ENCODE measurements at regions not wholly inside any gene's neighbourhood (a gene's known extent, or its start where the extent isn't known, plus 50 kb on each side); places are given as distances from the start of the nearest gene placed in this dataset.

- no peaks in the 10 kb centered on the region for H3K9me3 ChIP-seq (ENCODE audit: low read length)
- no peaks in the 10 kb centered on the region for H3K36me3 ChIP-seq (ENCODE audit: insufficient read depth, low read length)
- no peak for TF ChIP-seq EZH2 (IDR thresholded peaks at IDR 0.05; ENCODE audit: borderline replicate concordance, low read length)
- TF ChIP-seq, protein P1, sequence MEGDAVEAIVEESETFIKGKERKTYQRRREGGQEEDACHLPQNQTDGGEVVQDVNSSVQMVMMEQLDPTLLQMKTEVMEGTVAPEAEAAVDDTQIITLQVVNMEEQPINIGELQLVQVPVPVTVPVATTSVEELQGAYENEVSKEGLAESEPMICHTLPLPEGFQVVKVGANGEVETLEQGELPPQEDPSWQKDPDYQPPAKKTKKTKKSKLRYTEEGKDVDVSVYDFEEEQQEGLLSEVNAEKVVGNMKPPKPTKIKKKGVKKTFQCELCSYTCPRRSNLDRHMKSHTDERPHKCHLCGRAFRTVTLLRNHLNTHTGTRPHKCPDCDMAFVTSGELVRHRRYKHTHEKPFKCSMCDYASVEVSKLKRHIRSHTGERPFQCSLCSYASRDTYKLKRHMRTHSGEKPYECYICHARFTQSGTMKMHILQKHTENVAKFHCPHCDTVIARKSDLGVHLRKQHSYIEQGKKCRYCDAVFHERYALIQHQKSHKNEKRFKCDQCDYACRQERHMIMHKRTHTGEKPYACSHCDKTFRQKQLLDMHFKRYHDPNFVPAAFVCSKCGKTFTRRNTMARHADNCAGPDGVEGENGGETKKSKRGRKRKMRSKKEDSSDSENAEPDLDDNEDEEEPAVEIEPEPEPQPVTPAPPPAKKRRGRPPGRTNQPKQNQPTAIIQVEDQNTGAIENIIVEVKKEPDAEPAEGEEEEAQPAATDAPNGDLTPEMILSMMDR (IDR thresholded peaks at IDR 0.05; ENCODE audit: low read length) = no peak
- no peaks in the 10 kb centered on the region for H3K79me2 ChIP-seq (ENCODE audit: insufficient read depth, low read length)
- H3K4me2 ChIP-seq (ENCODE audit: low read length) = no peak overlapping the region
- no peaks in the 10 kb centered on the region for H3K4me1 ChIP-seq (ENCODE audit: insufficient read depth, low read length, severe bottlenecking)
- no peaks in the 10 kb centered on the region for H3K27me3 ChIP-seq (ENCODE audit: insufficient read depth, low read length)
- H3K9me2 ChIP-seq (ENCODE audit: low read depth, low read length) = no peaks in the 10 kb centered on the region
- no peak overlapping the region for H3K4me3 ChIP-seq (ENCODE audit: low read depth, low read length, poor library complexity, severe bottlenecking)
- H3K9ac ChIP-seq (ENCODE audit: low read length) = no peak overlapping the region
- no peak overlapping the region for H3K27ac ChIP-seq (ENCODE audit: low read depth, low read length, poor library complexity, severe bottlenecking)
- no peaks in the 10 kb centered on the region for H3F3A ChIP-seq (ENCODE audit: insufficient read depth, low read length)
- no peak overlapping the region for H2AFZ ChIP-seq (ENCODE audit: low read length)
- no peaks in the 10 kb centered on the region for H4K20me1 ChIP-seq (ENCODE audit: insufficient read depth, low read length)
Observed at GRCh38 chr7:28316489-28316888, 95.8 kb upstream of the CREB5 start.

GRCh38 chr7:28318101-28318762 is 94.1 kb upstream of the CREB5 start:
- no peaks in the 10 kb centered on the region for H3K36me3 ChIP-seq (ENCODE audit: insufficient read depth, low read length)
- H3K27me3 ChIP-seq (ENCODE audit: insufficient read depth, low read length) = 0 out of 2 replicates have a peak, but pooled peaks cover 6% of the 10 kb centered on the region
- no peak overlapping the region for H3K27ac ChIP-seq (ENCODE audit: low read depth, low read length, poor library complexity, severe bottlenecking)
- H3K4me1 ChIP-seq (ENCODE audit: insufficient read depth, low read length, severe bottlenecking) = no peaks in the 10 kb centered on the region
- H3F3A ChIP-seq (ENCODE audit: insufficient read depth, low read length) = no peaks in the 10 kb centered on the region
- no peaks in the 10 kb centered on the region for H3K79me2 ChIP-seq (ENCODE audit: insufficient read depth, low read length)
- H2AFZ ChIP-seq (ENCODE audit: low read length) = no peak overlapping the region
- H3K4me2 ChIP-seq (ENCODE audit: low read length) = no peak overlapping the region
- H3K9me3 ChIP-seq (ENCODE audit: low read length) = no peaks in the 10 kb centered on the region
- TF ChIP-seq, protein P1 (IDR thresholded peaks at IDR 0.05; ENCODE audit: low read length) = no peak
- TF ChIP-seq EZH2 (IDR thresholded peaks at IDR 0.05; ENCODE audit: borderline replicate concordance, low read length) = no peak
- H4K20me1 ChIP-seq (ENCODE audit: insufficient read depth, low read length) = no peaks in the 10 kb centered on the region
- no peak overlapping the region for H3K9ac ChIP-seq (ENCODE audit: low read length)
- H3K9me2 ChIP-seq (ENCODE audit: low read depth, low read length) = no peaks in the 10 kb centered on the region
- no peak overlapping the region for H3K4me3 ChIP-seq (ENCODE audit: low read depth, low read length, poor library complexity, severe bottlenecking)

GRCh38 chr7:28323833-28324232 is 88.5 kb upstream of the CREB5 start:
- Histone ChIP-seq H3K9me3 (ENCODE audit: low read length) (no peaks in the 10 kb centered on the region), H2AFZ (ENCODE audit: low read length) (no peak overlapping the region), H3K4me2 (ENCODE audit: low read length) (no peak overlapping the region), H3K27ac (ENCODE audit: low read depth, low read length, poor library complexity, severe bottlenecking) (no peak overlapping the region), H4K20me1 (ENCODE audit: insufficient read depth, low read length) (no peaks in the 10 kb centered on the region), H3K27me3 (ENCODE audit: insufficient read depth, low read length) (0 out of 2 replicates have a peak, but pooled peaks cover 6% of the 10 kb centered on the region), H3K9me2 (ENCODE audit: low read depth, low read length) (no peaks in the 10 kb centered on the region), H3F3A (ENCODE audit: insufficient read depth, low read length) (no peaks in the 10 kb centered on the region), H3K36me3 (ENCODE audit: insufficient read depth, low read length) (no peaks in the 10 kb centered on the region), H3K79me2 (ENCODE audit: insufficient read depth, low read length) (no peaks in the 10 kb centered on the region), H3K4me1 (ENCODE audit: insufficient read depth, low read length, severe bottlenecking) (no peaks in the 10 kb centered on the region), H3K4me3 (ENCODE audit: low read depth, low read length, poor library complexity, severe bottlenecking) (no peak overlapping the region), H3K9ac (ENCODE audit: low read length) (no peak overlapping the region)
- TF ChIP-seq, protein P1 (IDR thresholded peaks at IDR 0.05; ENCODE audit: low read length) = no peak
- no peak for TF ChIP-seq EZH2 (IDR thresholded peaks at IDR 0.05; ENCODE audit: borderline replicate concordance, low read length)
